Retina (tissue), 1 donor: ENCODE measurements at regions not wholly inside any gene's neighbourhood (a gene's known extent, or its start where the extent isn't known, plus 50 kb on each side); places are given as distances from the start of the nearest gene placed in this dataset.
"Not testable (repeated sequence)": the region's sequence is repeated elsewhere in the genome, so short reads cannot be mapped to it uniquely, and the experiment has no call there.

Source experiments
- DNase-seq: peaks from one replicate; pipeline ENCODE4 v3.0.0-alpha.2; 2016

- no peak for DNase-seq
Observed at GRCh38 chr12:38016602-38017001, 300.0 kb upstream of the ALG10B start.

GRCh38 chr12:38025916-38026315 lies 290.7 kb upstream of the ALG10B start:
- DNase-seq, result no peak

- no peak for DNase-seq
Observed at GRCh38 chr12:38053113-38053512, 263.5 kb upstream of the ALG10B start.

GRCh38 chr12:38053655-38054464 lies 262.7 kb upstream of the ALG10B start:
- DNase-seq, result no peak

GRCh38 chr12:38056701-38057689 lies 259.6 kb upstream of the ALG10B start:
- no peak for DNase-seq

- no peak for DNase-seq
Observed at GRCh38 chr12:38099686-38100085, 216.9 kb upstream of the ALG10B start.

- no peak for DNase-seq
Observed at GRCh38 chr12:38101753-38102152, 214.8 kb upstream of the ALG10B start.

- no peak for DNase-seq
Observed at GRCh38 chr12:38102197-38102596, 214.4 kb upstream of the ALG10B start.

GRCh38 chr12:38110026-38110699 lies 206.4 kb upstream of the ALG10B start:
- no peak for DNase-seq

GRCh38 chr12:38113991-38114390 lies 202.6 kb upstream of the ALG10B start:
- DNase-seq, result no peak

- DNase-seq, result no peak
Observed at GRCh38 chr12:38116968-38117367, 199.6 kb upstream of the ALG10B start.

- no peak for DNase-seq
Observed at GRCh38 chr12:38118632-38119031, 197.9 kb upstream of the ALG10B start.

GRCh38 chr12:38120438-38120837 lies 196.1 kb upstream of the ALG10B start:
- DNase-seq, result no peak

- DNase-seq, result not testable (repeated sequence)
Observed at GRCh38 chr12:38123028-38123427, 193.5 kb upstream of the ALG10B start.

GRCh38 chr12:38123566-38124246 lies 192.9 kb upstream of the ALG10B start:
- DNase-seq, result no peak

GRCh38 chr12:38124247-38125012 lies 192.1 kb upstream of the ALG10B start:
- DNase-seq, result no peak

- no peak for DNase-seq
Observed at GRCh38 chr12:38132139-38132538, 184.4 kb upstream of the ALG10B start.

- no peak for DNase-seq
Observed at GRCh38 chr12:38137287-38137686, 179.3 kb upstream of the ALG10B start.

- DNase-seq, result no peak
Observed at GRCh38 chr12:38137716-38138115, 178.9 kb upstream of the ALG10B start.

GRCh38 chr12:38138225-38139221 lies 178.1 kb upstream of the ALG10B start:
- peak; percentile 64 for DNase-seq
